Heart left ventricle (tissue), 13 donors: ENCODE measurements at regions not wholly inside any gene's neighbourhood (a gene's known extent, or its start where the extent isn't known, plus 50 kb on each side); places are given as distances from the start of the nearest gene placed in this dataset.

ENCODE experiments used
- POLR2A ChIP-seq, 2 donors: fragments of 450-650 bp; IDR thresholded peaks; one replicate each; pipeline ENCODE4 v1.6.1; 2017; ENCODE audit warnings: antibody characterized with exemption in 2 of 2, mild to moderate bottlenecking in 2 of 2, moderate library complexity in 2 of 2
- TF ChIP-seq, protein P1 (sequence below), 12 donors: fragments of 200-600 bp; sonication (generic) in 4 of 12; IDR thresholded peaks; one replicate each; pipeline versions ENCODE4 v1.5.0 to v1.8.0; 2018 to 2022; ENCODE audit warnings: antibody characterized with exemption in 12 of 12, mild to moderate bottlenecking in 5 of 12
- donor health status: ischemic (EF 13 %, LVEDD 7.1; RV severe dilation, severe dysfunction).
- donor health status: DM: no; HTN: yes; CAD: no.
- donor health status: DM: no; HTN: no; CAD: no.
- donor health status: ischemic (EF 25% LVEDD 6.9; RV normal size, moderate dysfunction).
- donor health status: ischemic (EF 25% LVEDD 5.7; RV mildly dilated, moderate dysfunction).
- donor health status: ischemic (EF 35%, LVEDD 5.7; RV mildly dilated, moderate dysfunction).
- donor health status: nonischemic (EF 11% LVEDD 7.7; RV severe dilation, severe dysfunction).
- donor health status: DM: yes; HTN: yes; CAD: no.
- donor health status: PGD.
- donor health status: ischemic (EF 29% LVEDD 5.4; RV normal size, mild dysfunction).
- donor health status: nonischemic (EF 23%, LVEDD 6.1; RV moderate dilation, normal function).

GRCh38 chr3:74331711-74332110 lies 282.7 kb downstream of the CNTN3 start:
- no peak for TF ChIP-seq POLR2A (IDR thresholded peaks at IDR 0.05)
- TF ChIP-seq, protein P1, sequence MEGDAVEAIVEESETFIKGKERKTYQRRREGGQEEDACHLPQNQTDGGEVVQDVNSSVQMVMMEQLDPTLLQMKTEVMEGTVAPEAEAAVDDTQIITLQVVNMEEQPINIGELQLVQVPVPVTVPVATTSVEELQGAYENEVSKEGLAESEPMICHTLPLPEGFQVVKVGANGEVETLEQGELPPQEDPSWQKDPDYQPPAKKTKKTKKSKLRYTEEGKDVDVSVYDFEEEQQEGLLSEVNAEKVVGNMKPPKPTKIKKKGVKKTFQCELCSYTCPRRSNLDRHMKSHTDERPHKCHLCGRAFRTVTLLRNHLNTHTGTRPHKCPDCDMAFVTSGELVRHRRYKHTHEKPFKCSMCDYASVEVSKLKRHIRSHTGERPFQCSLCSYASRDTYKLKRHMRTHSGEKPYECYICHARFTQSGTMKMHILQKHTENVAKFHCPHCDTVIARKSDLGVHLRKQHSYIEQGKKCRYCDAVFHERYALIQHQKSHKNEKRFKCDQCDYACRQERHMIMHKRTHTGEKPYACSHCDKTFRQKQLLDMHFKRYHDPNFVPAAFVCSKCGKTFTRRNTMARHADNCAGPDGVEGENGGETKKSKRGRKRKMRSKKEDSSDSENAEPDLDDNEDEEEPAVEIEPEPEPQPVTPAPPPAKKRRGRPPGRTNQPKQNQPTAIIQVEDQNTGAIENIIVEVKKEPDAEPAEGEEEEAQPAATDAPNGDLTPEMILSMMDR (IDR thresholded peaks at IDR 0.05), result no peak
